ENCODE measurements at regions not wholly inside any gene's neighbourhood (a gene's known extent, or its start where the extent isn't known, plus 50 kb on each side); places are given as distances from the start of the nearest gene placed in this dataset.
"Not testable (repeated sequence)": the region's sequence is repeated elsewhere in the genome, so short reads cannot be mapped to it uniquely, and the experiment has no call there.

GRCh38 chr6:37078814-37079213 lies 73.4 kb downstream of the FGD2 start:
- no peak for DNase-seq

DNA sequence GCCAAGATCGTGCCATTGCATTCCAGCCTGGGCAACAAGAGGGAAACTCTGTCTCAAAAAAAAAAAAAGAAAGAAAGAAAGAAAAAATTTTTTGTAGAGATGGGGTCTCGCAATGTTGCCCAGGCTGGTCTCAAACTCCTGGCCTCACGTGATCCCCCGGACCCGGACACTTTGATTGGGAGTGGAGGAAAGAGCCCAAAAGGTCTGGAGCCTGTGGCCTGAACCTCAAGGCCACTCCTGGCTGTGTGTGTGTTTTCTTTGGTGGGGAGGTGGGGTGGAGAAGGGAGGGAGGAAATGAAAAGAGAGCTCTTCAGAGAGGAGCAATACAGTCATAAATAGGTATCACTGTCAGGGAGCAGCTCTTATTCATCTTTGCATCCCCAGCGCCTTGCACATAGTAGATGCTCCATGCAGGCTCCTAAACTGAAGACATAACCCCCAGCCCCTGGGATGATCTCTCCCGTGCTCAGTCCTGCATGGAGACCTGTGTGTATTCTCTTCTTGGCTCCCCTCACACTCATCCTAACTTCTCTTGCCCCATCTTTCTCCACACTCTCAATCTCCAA lies 75.7 kb downstream of the FGD2 start:
- DNase-seq: no peak

DNA sequence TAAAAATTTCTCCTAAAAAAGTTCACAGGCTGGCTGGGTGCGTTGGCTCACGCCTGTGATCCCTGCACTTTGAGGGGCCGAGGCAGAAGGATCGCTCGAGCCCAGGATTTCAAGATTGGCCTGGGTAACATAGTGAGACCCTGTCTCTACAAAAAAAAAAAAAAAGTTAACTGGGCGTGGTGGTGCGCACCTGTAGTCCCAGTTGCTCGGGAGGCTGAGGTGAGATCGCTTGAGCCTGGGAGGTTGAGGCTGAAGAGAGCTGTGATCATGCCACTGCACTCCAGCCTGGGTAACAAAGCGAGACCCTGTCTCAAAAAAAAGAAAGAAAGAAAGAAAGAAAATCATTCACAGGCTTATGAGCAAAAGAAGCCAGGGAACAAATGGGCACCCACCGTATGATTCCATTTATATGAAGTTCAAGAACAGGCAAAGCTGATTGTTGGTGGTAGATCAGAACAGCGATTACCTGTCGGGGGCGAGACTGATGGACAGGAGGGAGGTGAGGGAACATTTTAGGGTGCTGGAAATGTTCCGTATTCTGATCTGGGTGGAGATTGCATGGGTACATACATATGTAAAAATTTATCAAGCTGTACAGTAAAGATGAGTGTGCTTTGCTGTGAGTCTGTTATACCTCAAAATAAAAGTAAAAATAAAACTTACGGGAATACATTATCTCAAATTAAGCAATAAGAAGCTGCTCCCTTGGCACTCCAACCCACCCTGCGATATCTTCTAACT lies 77.1 kb downstream of the FGD2 start:
- no peak for DNase-seq

DNA sequence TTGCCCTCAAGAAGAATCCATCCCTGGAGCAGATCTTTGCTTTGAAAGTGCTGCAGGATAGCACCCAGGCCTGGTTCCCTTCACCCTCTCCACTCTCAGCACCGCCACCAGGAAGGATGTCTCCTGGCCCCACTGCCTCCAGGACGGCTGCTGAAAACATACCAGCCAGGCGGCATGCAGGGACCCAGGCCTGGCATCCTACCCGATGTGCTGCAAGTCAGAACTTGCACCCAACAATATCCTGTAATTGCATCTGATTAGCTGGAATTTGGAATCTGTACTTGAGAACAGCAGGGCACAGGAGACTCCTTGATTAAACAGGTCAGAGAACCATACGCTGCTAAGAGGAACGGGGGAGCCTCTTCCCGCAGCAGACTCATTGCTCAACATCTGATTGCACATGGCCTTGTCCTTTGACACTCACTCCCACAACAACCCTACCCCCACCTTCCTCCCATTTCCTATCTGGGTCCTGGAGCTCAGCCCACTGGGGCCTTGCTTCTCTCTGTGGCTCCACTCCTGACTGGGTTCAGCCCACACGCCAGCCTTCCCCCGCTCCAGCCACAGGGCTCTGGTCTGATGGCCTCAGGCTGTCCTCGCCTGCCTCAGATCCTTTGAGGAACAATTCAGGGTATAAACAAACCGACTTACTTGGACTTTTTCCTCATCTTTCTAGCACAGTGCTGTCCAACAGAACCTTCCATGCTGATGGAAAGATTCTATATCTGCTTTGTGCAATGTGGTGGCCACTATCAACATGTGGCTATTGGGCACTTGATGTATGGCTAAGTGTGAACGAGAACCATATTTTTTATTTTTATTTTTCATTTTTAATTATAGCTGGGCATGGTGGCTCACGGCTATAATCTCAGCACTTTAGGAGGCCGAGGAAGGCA lies 78.0 kb downstream of the FGD2 start:
- peak; percentile 48 for DNase-seq

DNA sequence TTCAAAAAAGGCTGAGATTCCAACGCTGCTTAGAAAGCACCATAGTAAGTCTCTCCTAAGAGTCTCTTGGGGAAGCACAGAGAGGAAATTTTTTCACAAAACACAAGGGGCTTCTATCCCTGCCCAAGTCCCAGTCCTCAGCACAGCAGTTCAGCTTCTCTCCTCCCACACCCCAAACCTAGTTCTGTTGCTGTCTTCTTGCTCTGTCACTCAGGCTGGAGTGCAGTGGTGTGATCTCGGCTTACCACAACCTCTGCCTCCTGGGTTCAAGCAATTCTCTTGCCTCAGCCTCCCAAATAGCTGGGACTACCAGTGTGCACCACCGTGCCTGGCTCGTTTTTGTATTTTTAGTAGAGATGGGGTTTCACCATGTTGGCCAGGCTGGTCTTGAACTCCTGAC lies 79.2 kb downstream of the FGD2 start:
- DNase-seq: not testable (repeated sequence)

GRCh38 chr6:37085198-37085597 lies 79.7 kb downstream of the FGD2 start:
- no peak for DNase-seq

GRCh38 chr6:37088897-37089296 lies 81.1 kb upstream of the PIM1 start:
- no peak for DNase-seq

- no peak for DNase-seq
These were observed 80.2 kb upstream of the PIM1 start for GRCh38 chr6:37089783-37090182.

- DNase-seq: not testable (repeated sequence)
These were observed 78.8 kb upstream of the PIM1 start for GRCh38 chr6:37091104-37091503.

GRCh38 chr6:37091586-37091985 lies 78.4 kb upstream of the PIM1 start:
- DNase-seq: not testable (repeated sequence)

DNA sequence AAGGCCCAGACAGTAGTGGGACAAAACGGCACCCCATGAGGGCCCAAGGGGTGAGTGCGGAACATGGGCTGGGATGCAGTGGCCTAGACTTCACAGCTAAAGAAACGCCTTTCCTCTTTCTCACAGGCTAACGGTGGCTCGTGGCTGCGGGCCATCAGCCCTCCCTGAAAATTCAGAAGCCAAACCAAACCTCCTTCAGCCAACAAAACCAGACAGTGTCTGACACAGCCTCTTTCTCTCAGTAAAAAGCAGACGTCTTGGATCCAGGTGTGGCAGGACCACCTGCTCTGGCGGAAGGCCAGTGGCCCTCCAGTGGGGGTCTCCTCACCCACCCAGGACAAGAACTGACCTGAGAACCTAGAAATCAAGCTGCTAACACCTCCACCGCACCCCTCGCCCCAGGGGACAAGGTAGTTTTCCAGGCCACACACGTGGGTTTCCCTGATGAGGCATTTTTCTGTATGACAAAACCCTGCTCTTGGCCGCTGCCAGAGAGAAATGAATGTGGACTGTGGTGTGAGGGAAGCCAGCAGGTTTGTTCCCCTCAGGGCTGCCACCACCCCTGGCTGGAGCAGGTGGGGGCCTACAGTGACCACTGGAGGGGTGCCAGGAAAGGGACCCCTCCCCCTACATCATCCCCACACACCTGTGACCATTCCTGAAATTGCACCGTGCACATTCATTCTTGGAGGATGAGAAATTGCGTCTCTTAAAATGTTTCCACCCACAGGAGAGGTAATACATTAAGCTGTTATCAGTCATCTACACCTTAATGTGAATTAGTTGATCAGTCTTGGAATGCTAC lies 76.8 kb upstream of the PIM1 start:
- DNase-seq: no peak

DNA sequence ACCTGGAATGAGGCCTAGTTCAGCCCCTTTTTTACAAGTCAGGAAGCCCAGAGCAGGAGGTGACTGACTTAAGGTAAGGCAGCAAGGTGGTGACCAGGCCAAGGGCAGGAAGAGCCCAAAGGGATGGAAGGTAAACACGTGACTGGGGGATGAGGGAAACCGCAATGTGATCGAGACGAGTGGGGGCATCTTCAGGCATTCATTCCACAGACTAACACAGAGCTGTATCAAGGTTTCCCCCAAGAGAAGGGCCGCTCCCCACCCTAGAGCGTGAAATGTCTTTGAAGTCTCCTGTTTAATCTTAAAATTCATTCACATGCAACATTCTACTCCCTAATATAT lies 76.3 kb upstream of the PIM1 start:
- no peak for DNase-seq

- no peak for DNase-seq
These were observed 74.0 kb upstream of the PIM1 start for GRCh38 chr6:37095997-37096396.

DNA sequence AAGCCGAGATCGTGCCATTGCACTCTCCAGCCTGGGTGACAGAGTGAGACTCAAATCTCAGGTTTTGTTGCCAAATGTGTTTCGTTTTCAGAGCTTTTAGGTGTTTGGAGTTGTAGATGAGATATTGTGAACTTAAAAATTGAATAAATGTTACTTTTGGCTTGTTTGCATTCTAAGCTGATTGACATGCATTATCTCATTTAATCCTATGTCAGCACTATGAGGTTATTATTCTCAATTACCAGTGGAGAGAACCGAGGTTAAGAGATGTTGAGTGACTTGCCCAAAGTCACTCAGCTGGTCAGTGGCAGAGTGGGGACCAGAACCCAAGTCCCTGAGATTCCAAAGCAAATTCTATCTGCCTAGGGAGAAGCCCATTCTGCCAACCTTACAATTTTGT lies 72.6 kb upstream of the PIM1 start:
- no peak for DNase-seq

GRCh38 chr6:37099442-37099841 lies 70.5 kb upstream of the PIM1 start:
- no peak for DNase-seq

DNA sequence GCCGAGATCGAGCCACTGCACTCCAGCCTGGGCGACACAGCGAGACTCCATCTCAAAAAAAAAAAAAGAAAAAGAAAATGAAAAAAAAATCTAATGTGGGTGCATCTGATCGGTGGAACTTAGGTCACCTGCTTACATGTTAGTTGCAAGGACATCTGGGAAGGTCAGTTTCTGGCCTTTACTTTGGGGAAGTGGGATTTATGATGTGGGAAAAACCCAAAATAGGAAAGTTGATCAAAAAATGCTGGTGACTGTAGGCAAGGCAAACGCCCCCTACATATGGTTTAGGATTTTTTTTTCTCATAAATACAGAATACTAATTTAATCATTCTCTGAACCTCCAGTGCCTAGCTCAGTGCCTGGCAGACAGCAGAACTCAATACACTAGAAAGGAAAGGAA lies 69.2 kb upstream of the PIM1 start:
- no peak for DNase-seq

DNA sequence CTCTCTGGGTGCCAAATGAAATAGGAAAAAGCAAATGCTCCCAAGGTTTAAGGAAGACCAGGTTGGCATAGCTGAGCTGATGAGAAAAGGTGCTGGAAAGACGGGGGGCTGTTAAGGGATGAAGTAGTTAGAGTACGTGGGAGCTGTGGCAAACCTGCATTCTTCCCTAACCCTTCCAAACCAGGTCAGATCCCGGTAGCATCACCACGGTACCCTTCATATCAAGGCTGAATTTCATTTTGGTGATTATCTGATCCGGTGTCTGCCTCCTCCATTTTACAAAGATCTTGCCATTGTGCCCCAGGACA lies 68.0 kb upstream of the PIM1 start:
- no peak for DNase-seq

DNA sequence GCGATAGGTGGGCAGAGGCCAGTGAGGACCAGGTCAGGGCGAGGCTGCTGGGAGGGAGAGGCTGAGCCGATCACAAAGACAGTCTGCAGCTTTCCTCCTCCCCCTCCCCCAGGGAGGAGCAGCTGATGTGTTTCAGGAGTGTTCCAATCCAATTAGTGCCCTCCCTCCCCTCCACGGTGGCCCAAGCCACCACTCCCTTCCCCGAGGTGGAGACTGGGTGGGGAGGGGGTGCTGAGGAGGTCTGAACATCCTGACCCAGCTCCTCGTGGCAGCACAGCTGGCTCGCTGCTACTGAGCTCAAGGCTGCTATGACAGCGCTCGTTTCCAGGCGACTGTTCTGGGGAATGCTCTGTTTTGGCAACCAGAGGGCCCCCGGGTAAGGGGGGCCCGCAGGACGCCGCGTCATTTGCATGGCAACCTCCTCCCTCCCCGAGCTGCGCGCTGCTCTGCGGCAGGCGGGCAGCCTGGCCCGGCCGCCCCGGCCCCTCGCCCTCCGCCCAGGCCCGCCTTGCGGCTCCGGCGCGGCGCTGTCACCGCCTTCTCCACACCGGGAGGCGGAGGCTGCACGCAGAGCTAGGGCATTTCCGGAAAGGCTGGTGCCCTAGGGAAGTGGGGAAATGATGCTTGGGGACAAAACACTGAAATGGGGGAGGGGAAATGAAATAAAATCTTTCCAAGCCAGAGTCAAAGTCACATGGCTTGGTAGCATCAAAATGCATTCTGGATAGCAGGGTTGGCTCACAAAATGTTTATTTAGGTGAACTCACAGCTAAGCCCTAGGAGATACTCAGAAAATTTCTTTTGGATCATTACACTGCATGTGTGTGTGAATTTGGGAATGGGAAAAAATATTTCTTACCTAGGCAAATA lies 67.4 kb upstream of the PIM1 start:
- DNase-seq: peak; percentile 82

DNA sequence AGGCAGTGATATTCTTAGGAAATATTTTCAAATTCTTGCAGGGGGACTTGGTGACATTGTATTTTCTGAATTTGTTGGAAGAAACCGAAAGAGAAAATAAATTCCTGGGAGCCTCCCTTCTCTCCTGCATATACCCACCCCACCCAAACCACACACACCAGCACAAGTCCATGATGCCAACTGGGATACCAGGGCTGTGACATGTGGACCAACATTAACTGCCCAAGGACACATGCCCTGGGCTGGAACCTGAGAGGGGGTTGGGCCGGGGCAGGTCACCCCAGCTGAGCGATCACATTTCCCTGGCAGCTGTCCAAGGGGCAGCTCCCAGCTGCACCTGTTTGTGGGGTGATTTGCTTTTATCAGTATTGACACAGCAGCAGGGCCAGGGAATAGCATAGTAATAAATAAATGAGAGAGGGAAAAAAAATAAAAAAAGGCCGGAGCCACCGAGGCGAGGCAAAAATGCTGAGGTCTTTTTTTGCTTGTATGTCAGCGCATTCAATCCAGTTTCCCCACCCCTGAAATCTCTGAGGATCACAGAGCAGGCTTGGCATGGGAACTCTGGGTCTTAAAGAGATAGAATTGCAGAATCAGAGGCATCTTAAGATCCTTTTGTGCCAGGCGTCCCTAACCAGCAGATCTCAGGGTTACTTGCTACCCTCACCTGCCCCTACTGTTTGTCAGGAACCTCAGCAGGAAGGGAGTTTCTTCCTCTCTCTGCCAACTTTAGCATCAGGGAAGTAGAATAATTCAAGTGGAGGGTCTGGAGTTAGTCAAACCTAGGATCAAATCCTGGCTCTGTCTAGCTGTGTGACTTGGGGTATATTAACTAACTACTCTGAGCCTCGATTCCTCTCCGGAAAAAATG lies 66.5 kb upstream of the PIM1 start:
- DNase-seq: peak; percentile 56

DNA sequence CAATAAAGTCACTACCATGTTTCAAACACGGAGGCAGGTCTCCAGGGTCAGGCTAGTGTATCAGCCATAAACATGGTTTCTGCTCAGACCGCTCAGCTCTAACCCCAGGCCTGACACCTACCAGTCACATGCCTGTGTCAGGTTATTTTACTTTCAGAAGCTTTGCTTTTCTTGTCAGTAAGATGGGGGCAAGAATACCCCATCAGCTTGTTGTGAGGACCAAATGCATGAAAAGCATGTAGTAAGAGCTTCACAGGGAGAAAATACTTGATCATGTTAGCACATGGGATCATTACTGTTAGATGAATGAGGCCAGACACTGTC lies 65.2 kb upstream of the PIM1 start:
- DNase-seq: no peak

Measured in kidney glomerular epithelial cell (primary cell).